Breast epithelium (tissue), 4 donors: ENCODE measurements at regions not wholly inside any gene's neighbourhood (a gene's known extent, or its start where the extent isn't known, plus 50 kb on each side); places are given as distances from the start of the nearest gene placed in this dataset.

Experiments used
- DNase-seq, 2 donors: peaks; one replicate each; pipeline ENCODE4 v3.0.0-alpha.2; 2019; ENCODE audit warnings: low spot score in 2 of 2
- H3K27ac ChIP-seq, 2 donors: fragments of 200-600 bp; sonication (generic) in 1 of 2; one replicate each; pipeline ENCODE4 v1.5.1; 2016 to 2019; ENCODE audit warnings: mild to moderate bottlenecking in 1 of 2
- H3K27me3 ChIP-seq, 2 donors: fragments of 200-600 bp; sonication (generic) in 1 of 2; one replicate each; pipeline versions ENCODE4 v1.5.1 to v1.6.0; 2017 to 2019; ENCODE audit warnings: control low read depth in 1 of 2, mild to moderate bottlenecking in 1 of 2
- H3K36me3 ChIP-seq: fragments of 200-600 bp; one replicate; pipeline ENCODE4 v1.5.1; 2019
- H3K4me1 ChIP-seq, 2 donors: fragments of 200-600 bp; sonication (generic); one replicate each; pipeline ENCODE4 v1.5.1; 2016 to 2019; ENCODE audit warnings: control low read depth in 1 of 2
- H3K4me3 ChIP-seq, 3 donors: fragments of 200-600 bp; sonication (generic); 1 replicate in 2 of 3; 2 replicates in 1 of 3; pipeline ENCODE4 v1.5.1; 2016 to 2019; ENCODE audit warnings: mild to moderate bottlenecking in 3 of 3, moderate library complexity in 2 of 3
- H3K9me3 ChIP-seq, 2 donors: fragments of 200-600 bp; sonication (generic) in 1 of 2; one replicate each; pipeline ENCODE4 v1.5.1; 2016 to 2019; ENCODE audit warnings: control low read depth in 1 of 2
- CTCF ChIP-seq, 3 donors: fragments of 450-650 bp; IDR thresholded peaks; one replicate each; pipeline ENCODE4 v1.5.1; 2016 to 2017; ENCODE audit warnings: antibody characterized with exemption in 3 of 3, mild to moderate bottlenecking in 3 of 3, moderate library complexity in 3 of 3
- POLR2A ChIP-seq: fragments of 450-650 bp; IDR thresholded peaks from one replicate; pipeline ENCODE4 v1.6.1; 2016; ENCODE audit warnings: antibody characterized with exemption, mild to moderate bottlenecking, moderate library complexity
- POLR2AphosphoS5 ChIP-seq, 3 donors: sonication (generic); formaldehyde crosslinking; IDR thresholded peaks; one replicate each; pipeline ENCODE4 v1.6.1; 2017; ENCODE audit warnings: antibody characterized with exemption in 3 of 3
- intact Hi-C: fragments of 100-400 bp; cut with DNase I; formaldehyde crosslinking; loops from one replicate; pipeline ENCODE4 v1.15.1; 2023; ENCODE audit warnings: low total_unique reads

GRCh38 chr9:25517701-25518100 is 160.5 kb downstream of the TUSC1 start:
- Histone ChIP-seq H3K27ac (no peak overlapping the region), H3K4me1 (no peaks in the 10 kb centered on the region), H3K4me3 (no peak overlapping the region), H3K36me3 (no peaks in the 10 kb centered on the region), H3K9me3 (no peaks in the 10 kb centered on the region), H3K27me3 (no peaks in the 10 kb centered on the region)
- intact Hi-C loops, result no loop called here
- no peak for DNase-seq
- TF ChIP-seq POLR2A (no peak), POLR2AphosphoS5 (IDR thresholded peaks at IDR 0.05) (no peak), CTCF (IDR thresholded peaks at IDR 0.05) (no peak)

- Histone ChIP-seq H3K27ac (peak overlapping the region; percentile 45 to 58), H3K4me3 (no peak overlapping the region), H3K27me3 (no peaks in the 10 kb centered on the region), H3K9me3 (no peaks in the 10 kb centered on the region), H3K36me3 (no peaks in the 10 kb centered on the region), H3K4me1 (no peaks in the 10 kb centered on the region)
- intact Hi-C loops, result no loop called here
- DNase-seq, result no peak
- TF ChIP-seq POLR2A (no peak), CTCF (IDR thresholded peaks at IDR 0.05) (no peak), POLR2AphosphoS5 (IDR thresholded peaks at IDR 0.05) (no peak)
These were observed 164.7 kb downstream of the TUSC1 start for GRCh38 chr9:25513509-25514033.

- no peak overlapping the region for H3K4me3 ChIP-seq
- intact Hi-C loops, result no loop called here
- H3K4me1 ChIP-seq, result no peaks in the 10 kb centered on the region
- H3K9me3 ChIP-seq, result peaks cover 17 to 23% of the 10 kb centered on the region in 2 donors
- no peak overlapping the region for H3K27ac ChIP-seq
- DNase-seq, result no peak
- no peaks in the 10 kb centered on the region for H3K36me3 ChIP-seq
- no peaks in the 10 kb centered on the region for H3K27me3 ChIP-seq
- no peak for TF ChIP-seq CTCF (IDR thresholded peaks at IDR 0.05)
- TF ChIP-seq POLR2AphosphoS5 (IDR thresholded peaks at IDR 0.05), result no peak
- no peak for TF ChIP-seq POLR2A
These were observed 172.6 kb downstream of the TUSC1 start for GRCh38 chr9:25505644-25506043.

GRCh38 chr9:25481372-25481771 is 196.9 kb downstream of the TUSC1 start:
- DNase-seq, result no peak
- Histone ChIP-seq H3K9me3 (no peaks in the 10 kb centered on the region), H3K4me1 (no peaks in the 10 kb centered on the region), H3K36me3 (no peaks in the 10 kb centered on the region), H3K27ac (no peak overlapping the region), H3K4me3 (no peak overlapping the region), H3K27me3 (no peaks in the 10 kb centered on the region)
- intact Hi-C loops, result no loop called here
- no peak for TF ChIP-seq POLR2A
- no peak for TF ChIP-seq CTCF (IDR thresholded peaks at IDR 0.05)
- no peak for TF ChIP-seq POLR2AphosphoS5 (IDR thresholded peaks at IDR 0.05)

GRCh38 chr9:25480696-25481095 is 197.5 kb downstream of the TUSC1 start:
- Histone ChIP-seq H3K36me3 (no peaks in the 10 kb centered on the region), H3K4me3 (no peak overlapping the region), H3K27ac (no peak overlapping the region), H3K4me1 (no peaks in the 10 kb centered on the region), H3K27me3 (no peaks in the 10 kb centered on the region), H3K9me3 (no peaks in the 10 kb centered on the region)
- DNase-seq, result no peak
- no peak for TF ChIP-seq POLR2AphosphoS5 (IDR thresholded peaks at IDR 0.05)
- TF ChIP-seq POLR2A, result no peak
- no peak for TF ChIP-seq CTCF (IDR thresholded peaks at IDR 0.05)
- intact Hi-C loops, result no loop called here
